K562 (cell line): ENCODE measurements at regions not wholly inside any gene's neighbourhood (a gene's known extent, or its start where the extent isn't known, plus 50 kb on each side); places are given as distances from the start of the nearest gene placed in this dataset.

ENCODE experiments used
- BRD4 ChIP-seq: fragments of 200-600 bp; sonication (generic); IDR thresholded peaks from 2 replicates; pipeline ENCODE4 v1.6.1; 2017; ENCODE audit warnings: inconsistent platforms
- CREM ChIP-seq: IDR thresholded peaks from 2 replicates; pipeline ENCODE4 v1.6.1; 2014; ENCODE audit warnings: antibody characterized with exemption, low read depth
- ERF ChIP-seq: fragments of 450-650 bp; formaldehyde crosslinking; IDR thresholded peaks from 2 replicates; pipeline ENCODE4 v1.4.0; 2020; ENCODE audit warnings: mild to moderate bottlenecking, mixed read lengths
- FOXA1 ChIP-seq: fragments of 450-650 bp; IDR thresholded peaks from 2 replicates; pipeline ENCODE4 v1.6.1; 2016; ENCODE audit warnings: mild to moderate bottlenecking, borderline replicate concordance
- NRF1 ChIP-seq, 2 experiments: fragments of 450-650 bp; IDR thresholded peaks in 1 of 2; conservative IDR thresholded peaks in 1 of 2; 2 replicates each; pipeline ENCODE4 v1.6.1; 2014; ENCODE audit warnings: mild to moderate bottlenecking in 2 of 2
- PREB ChIP-seq: sonication (generic); formaldehyde crosslinking; IDR thresholded peaks from 2 replicates; pipeline ENCODE4 v1.8.1; 2023; ENCODE audit warnings: mild to moderate bottlenecking, missing genetic modification reagents
- STAT5B ChIP-seq: fragments of 250-450 bp; sonication (Bioruptor Pico); IDR thresholded peaks from 2 replicates; pipeline ENCODE4 v1.8.0; 2021; ENCODE audit warnings: mild to moderate bottlenecking, inconsistent platforms
- TF ChIP-seq, protein P1 (sequence below), 3 experiments: IDR thresholded peaks in 2 of 3; conservative IDR thresholded peaks in 1 of 3; 2 replicates each; pipeline ENCODE4 v1.5.1; 2011 to 2012; ENCODE audit warnings: low read length in 3 of 3, mild to moderate bottlenecking in 3 of 3, control low read depth in 2 of 3, improper control_type of control experiment in 1 of 3, inconsistent platforms in 1 of 3, low read depth in 1 of 3, mixed read lengths in 1 of 3, moderate library complexity in 1 of 3; ENCODE audit not compliant: insufficient read depth in 2 of 3
- TF ChIP-seq, protein P2 (sequence below): fragments of 250-450 bp; sonication (Bioruptor Pico); IDR thresholded peaks from 2 replicates; pipeline ENCODE4 v1.4.0; 2020; ENCODE audit warnings: mild to moderate bottlenecking, moderate library complexity

- TF ChIP-seq ERF (CRISPR knock-in tag) (no peak), NRF1 (conservative IDR thresholded peaks at IDR 0.05 in 1 of 2, IDR thresholded peaks at IDR 0.05 in 1 of 2) (no peak), BRD4 (no peak), STAT5B (no peak), FOXA1 (no peak), PREB (CRISPR knock-in tag) (no peak), CREM (no peak)
- TF ChIP-seq, protein P1, sequence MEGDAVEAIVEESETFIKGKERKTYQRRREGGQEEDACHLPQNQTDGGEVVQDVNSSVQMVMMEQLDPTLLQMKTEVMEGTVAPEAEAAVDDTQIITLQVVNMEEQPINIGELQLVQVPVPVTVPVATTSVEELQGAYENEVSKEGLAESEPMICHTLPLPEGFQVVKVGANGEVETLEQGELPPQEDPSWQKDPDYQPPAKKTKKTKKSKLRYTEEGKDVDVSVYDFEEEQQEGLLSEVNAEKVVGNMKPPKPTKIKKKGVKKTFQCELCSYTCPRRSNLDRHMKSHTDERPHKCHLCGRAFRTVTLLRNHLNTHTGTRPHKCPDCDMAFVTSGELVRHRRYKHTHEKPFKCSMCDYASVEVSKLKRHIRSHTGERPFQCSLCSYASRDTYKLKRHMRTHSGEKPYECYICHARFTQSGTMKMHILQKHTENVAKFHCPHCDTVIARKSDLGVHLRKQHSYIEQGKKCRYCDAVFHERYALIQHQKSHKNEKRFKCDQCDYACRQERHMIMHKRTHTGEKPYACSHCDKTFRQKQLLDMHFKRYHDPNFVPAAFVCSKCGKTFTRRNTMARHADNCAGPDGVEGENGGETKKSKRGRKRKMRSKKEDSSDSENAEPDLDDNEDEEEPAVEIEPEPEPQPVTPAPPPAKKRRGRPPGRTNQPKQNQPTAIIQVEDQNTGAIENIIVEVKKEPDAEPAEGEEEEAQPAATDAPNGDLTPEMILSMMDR (IDR thresholded peaks at IDR 0.05 in 2 of 3, conservative IDR thresholded peaks at IDR 0.05 in 1 of 3; ENCODE audit: insufficient read depth in 2 of 3, low read depth in 1 of 3, low read length in 3 of 3) = no peak
- TF ChIP-seq, protein P2, sequence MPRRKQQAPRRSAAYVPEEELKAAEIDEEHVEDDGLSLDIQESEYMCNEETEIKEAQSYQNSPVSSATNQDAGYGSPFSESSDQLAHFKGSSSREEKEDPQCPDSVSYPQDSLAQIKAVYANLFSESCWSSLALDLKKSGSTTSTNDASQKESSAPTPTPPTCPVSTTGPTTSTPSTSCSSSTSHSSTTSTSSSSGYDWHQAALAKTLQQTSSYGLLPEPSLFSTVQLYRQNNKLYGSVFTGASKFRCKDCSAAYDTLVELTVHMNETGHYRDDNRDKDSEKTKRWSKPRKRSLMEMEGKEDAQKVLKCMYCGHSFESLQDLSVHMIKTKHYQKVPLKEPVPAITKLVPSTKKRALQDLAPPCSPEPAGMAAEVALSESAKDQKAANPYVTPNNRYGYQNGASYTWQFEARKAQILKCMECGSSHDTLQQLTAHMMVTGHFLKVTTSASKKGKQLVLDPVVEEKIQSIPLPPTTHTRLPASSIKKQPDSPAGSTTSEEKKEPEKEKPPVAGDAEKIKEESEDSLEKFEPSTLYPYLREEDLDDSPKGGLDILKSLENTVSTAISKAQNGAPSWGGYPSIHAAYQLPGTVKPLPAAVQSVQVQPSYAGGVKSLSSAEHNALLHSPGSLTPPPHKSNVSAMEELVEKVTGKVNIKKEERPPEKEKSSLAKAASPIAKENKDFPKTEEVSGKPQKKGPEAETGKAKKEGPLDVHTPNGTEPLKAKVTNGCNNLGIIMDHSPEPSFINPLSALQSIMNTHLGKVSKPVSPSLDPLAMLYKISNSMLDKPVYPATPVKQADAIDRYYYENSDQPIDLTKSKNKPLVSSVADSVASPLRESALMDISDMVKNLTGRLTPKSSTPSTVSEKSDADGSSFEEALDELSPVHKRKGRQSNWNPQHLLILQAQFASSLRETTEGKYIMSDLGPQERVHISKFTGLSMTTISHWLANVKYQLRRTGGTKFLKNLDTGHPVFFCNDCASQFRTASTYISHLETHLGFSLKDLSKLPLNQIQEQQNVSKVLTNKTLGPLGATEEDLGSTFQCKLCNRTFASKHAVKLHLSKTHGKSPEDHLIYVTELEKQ (CRISPR knock-in tag) = no peak
Observed at GRCh38 chr1:47571161-47571560, 133.3 kb downstream of the FOXD2 start.
